Raji (cell line): ENCODE measurements at regions not wholly inside any gene's neighbourhood (a gene's known extent, or its start where the extent isn't known, plus 50 kb on each side); places are given as distances from the start of the nearest gene placed in this dataset.

ENCODE experiments used
- POLR2A ChIP-seq: IDR thresholded peaks from 2 replicates; pipeline ENCODE4 v1.6.1; 2011; ENCODE audit warnings: low read depth, low read length, control low read depth; ENCODE audit not compliant: insufficient read depth

DNA sequence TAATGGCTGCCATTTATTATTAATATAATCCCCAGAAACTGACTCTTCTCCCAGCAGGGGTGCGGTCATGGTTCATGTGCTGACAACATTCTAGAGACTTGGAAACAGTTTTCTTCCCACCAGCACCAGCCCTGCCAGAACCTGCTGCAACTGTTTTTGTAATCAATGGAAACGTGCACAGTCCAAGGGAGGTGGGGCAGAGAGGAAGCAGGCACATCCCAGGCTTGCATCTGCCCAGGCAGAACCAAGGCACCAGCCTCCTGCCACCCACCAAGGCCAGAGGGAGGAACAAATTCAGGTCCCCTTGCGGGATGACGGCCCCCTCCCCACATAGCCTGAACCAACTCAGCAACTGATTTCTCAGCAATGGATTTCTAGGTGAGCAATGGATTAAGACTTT is 119.0 kb downstream of the OAT start:
- TF ChIP-seq POLR2A, result no peak

GRCh38 chr10:124298891-124299290 is 119.8 kb downstream of the OAT start:
- TF ChIP-seq POLR2A, result no peak

DNA sequence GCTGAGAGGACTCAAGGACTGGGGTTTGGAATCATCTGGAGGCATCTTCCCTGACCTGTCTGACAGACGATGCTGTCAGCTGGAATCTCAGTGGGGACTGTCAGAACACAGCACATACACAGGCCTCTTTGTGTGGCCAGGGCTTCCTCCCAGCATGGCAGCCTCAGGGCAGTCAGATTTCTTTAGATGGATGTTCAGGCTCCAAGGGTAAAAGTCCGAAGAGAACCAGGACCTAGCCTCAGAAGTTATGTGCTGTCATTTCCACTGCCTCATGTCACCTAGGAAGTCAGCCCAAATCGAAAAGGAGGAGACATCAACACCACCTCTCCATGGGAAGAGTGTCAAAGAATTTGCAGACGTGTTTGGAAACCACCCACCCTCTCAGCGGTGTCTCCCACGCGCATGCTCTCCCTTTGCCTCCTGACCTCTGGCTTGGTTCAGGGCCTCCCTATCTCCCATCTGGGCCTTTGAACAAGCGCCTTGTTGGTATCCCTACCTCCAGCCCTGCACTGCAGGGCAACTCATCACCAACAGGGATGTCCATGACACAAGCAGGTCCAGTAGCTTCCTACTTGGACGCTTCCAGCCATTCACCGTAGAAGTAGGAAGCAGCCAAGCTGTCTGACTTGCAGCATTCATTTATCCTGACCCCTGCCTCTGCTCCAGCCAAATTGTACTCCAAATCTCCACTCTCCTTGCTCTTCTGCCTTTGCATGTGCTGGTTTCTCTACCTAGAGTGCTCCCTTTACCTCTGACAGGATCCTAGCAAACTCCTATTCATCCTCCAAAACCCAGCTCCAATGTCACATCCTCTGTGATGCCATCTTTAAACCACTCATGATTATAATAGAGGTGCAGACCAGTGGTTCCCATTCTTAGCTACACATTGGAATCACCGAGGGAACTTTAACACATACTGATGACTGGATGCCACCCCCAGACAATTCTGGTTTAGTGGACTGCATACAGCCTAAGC is 121.6 kb downstream of the OAT start:
- no peak for TF ChIP-seq POLR2A

DNA sequence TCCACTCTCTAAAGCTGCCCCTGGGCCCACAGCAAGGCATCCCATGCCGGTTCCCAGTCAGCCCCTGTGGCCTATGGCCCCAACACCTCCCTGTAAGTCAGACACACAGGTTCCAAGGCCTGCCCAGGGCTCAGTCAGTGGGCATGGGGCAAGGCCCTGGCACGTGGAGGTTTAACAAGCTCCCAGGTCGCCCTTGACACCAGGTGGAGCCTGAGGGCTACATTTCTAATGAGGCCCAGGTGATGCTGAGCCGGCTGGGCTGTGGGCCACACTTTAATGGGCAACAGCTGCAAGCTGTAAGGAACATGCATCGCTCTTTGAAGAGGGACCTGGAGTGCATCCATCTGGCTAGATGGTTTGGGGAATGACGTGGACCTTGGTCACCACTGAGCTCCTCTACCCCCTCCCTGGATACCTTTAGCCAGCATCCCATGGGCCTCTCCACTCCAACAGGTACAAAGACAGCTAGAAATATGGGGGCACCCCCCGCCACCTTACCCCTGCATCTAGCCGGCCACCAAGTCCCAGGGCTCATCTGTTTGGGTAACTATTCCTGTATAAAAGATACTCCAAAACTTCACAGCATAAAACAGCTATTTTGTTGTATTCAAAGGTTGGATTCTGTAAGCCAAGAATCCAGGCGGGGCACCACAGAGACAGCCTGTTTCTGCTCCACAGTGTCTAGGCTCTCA is 122.5 kb downstream of the OAT start:
- TF ChIP-seq POLR2A, result no peak

GRCh38 chr10:124294811-124295770 is 123.6 kb downstream of the OAT start:
- no peak for TF ChIP-seq POLR2A

- TF ChIP-seq POLR2A, result no peak
These were observed 124.9 kb downstream of the OAT start for GRCh38 chr10:124293616-124294449.

GRCh38 chr10:124292911-124293615 is 125.7 kb downstream of the OAT start:
- TF ChIP-seq POLR2A, result no peak

DNA sequence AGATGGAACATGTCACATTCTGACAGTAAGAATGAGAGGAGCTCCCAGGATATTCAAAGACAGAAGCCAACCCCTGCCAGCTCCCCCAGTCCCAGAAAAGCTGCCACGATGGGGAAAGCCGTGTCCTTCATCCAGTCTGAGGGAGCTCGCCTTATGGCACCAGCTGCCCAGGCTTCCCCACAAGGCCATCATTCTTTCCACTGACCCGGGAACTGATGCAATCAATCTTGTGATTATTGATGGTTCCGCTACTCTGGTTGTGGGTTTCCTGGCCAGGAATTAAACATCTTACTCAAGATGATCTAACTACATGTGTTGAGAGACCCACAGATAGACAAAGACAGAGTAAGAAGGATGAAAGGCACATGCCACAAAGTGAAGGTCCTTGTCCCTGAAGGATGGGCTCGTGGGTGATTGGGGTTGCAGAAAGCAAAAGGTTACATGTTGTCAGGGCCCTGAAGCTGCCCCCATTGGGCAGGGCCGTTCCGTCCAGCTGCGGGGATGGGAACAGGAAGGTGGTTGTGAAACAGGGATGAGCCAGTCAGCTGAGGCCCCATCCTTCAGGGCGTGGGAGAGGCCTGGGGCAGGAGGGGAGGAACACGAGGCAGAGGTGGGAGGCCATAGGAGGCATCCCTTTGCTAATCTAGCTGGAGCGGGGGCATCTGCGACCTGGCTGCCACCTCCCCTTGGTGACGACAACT is 127.6 kb downstream of the OAT start:
- TF ChIP-seq POLR2A, result no peak

- no peak for TF ChIP-seq POLR2A
These were observed 128.6 kb downstream of the OAT start for GRCh38 chr10:124289851-124290795.

DNA sequence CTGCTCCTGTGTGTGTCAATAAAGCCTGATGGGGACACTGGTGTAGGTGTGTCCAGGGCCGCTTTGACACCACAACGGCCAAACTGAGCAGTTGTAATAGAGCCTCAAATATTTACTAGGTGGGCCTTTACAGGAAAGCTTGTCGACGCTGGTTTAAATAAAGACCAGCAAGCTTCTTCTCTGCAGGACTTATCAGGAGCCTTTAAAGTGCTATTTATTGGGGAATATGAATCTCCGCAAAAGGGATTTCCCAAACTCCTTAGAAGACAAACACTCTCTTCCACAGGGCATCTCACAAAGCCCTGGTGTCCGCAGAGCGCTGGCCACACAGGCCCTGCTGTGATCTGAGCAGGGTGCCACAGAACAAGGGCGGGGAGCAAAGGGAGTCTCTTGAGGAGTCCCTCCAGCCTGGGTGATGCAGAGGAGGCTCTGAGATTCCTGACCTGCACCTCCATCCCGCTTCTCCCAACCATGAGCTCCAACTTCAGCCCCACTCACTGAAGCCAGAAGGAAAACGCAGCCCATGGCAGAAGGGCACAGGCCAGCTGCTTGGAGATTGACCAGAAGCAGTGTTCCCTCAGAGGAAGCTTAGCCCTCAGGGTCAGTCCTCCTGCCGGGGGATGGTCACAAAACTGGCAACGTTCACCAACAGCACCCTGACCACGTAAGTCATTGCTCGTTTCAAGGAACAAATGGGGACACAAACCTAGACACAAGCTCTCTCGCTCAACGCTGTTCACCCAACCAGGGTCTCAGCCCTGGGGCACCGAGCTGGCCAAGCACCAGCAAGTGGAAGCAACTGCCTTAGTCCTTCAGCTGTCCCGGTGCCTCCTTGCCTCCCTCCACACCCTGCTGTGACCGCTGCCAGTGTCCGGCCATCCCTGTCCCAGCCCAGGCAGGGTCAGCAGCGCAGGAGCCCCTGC is 129.5 kb downstream of the OAT start:
- TF ChIP-seq POLR2A, result no peak

DNA sequence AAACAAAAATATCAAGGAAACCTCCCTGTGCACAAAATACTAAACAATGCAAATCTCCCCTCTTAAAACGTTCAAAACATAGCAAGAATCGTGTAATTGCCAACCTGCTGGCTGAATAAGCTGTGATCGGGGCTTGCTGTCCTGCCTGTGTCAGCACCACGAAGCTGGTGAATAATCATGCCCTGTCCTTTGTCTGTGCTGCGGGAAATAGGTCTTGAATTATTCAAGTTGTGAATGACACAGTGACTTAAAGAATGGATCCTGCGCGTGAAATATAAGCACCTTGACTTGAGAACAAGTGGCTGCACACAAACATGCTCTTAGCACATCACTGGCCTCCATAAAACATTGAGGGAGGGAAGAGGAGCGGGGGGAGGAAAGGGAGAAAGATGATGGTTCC is 130.2 kb downstream of the OAT start:
- TF ChIP-seq POLR2A, result no peak
